Upper lobe of left lung (tissue), 6 donors: ENCODE measurements at regions not wholly inside any gene's neighbourhood (a gene's known extent, or its start where the extent isn't known, plus 50 kb on each side); places are given as distances from the start of the nearest gene placed in this dataset.

ENCODE experiments used
- ATAC-seq, 2 donors: fragments of 200-7000 bp; cut with Tn5 transposase; one replicate each; pipeline ENCODE4 v1.9.1; 2022; ENCODE audit warnings: mild to moderate bottlenecking in 2 of 2, moderate library complexity in 2 of 2; ENCODE audit not compliant: low FRiP score in 2 of 2
- DNase-seq, 2 donors: peaks; one replicate each; pipeline ENCODE4 v3.0.0-alpha.2; 2019 to 2020
- H3K27ac ChIP-seq, 4 donors: fragments of 200-600 bp; sonication (generic); one replicate each; pipeline ENCODE4 v1.5.1; 2016 to 2019
- H3K27me3 ChIP-seq, 4 donors: fragments of 200-600 bp; sonication (generic); one replicate each; pipeline ENCODE4 v1.5.1; 2017 to 2019
- H3K36me3 ChIP-seq, 4 donors: fragments of 200-600 bp; sonication (generic); one replicate each; pipeline ENCODE4 v1.5.1; 2016 to 2019
- H3K4me1 ChIP-seq, 4 donors: fragments of 200-600 bp; sonication (generic); one replicate each; pipeline ENCODE4 v1.5.1; 2018 to 2019
- H3K4me3 ChIP-seq, 4 donors: fragments of 200-600 bp; sonication (generic); one replicate each; pipeline ENCODE4 v1.5.1; 2017 to 2019; ENCODE audit warnings: mild to moderate bottlenecking in 2 of 4, moderate library complexity in 1 of 4
- H3K9me3 ChIP-seq, 4 donors: fragments of 200-600 bp; sonication (generic); one replicate each; pipeline ENCODE4 v1.5.1; 2018 to 2019
- CTCF ChIP-seq, 6 experiments: fragments of 450-650 bp in 4 of 6; fragments of 200-600 bp in 2 of 6; sonication (generic) in 2 of 6; IDR thresholded peaks; one replicate each; pipeline ENCODE4 v1.5.1; 2016 to 2019; ENCODE audit warnings: antibody characterized with exemption in 6 of 6
- EP300 ChIP-seq, 4 donors: sonication (generic); formaldehyde crosslinking; IDR thresholded peaks; one replicate each; pipeline ENCODE4 v1.5.1; 2017; ENCODE audit warnings: antibody characterized with exemption in 4 of 4, control low read depth in 2 of 4
- POLR2A ChIP-seq, 4 donors: fragments of 450-650 bp; IDR thresholded peaks; one replicate each; pipeline ENCODE4 v1.5.1; 2016 to 2017; ENCODE audit warnings: antibody characterized with exemption in 4 of 4, mild to moderate bottlenecking in 2 of 4
- POLR2AphosphoS5 ChIP-seq, 2 donors: sonication (generic); formaldehyde crosslinking; IDR thresholded peaks; one replicate each; pipeline ENCODE4 v1.5.1; 2017; ENCODE audit warnings: antibody characterized with exemption in 2 of 2
- WGBS, 2 donors: methylation state at CpG; one replicate each; pipeline ENCODE4 v1.1.5; 2017 to 2018; 5-methylcytosine and 5-hydroxymethylcytosine counted together
- donor health status: DM: no; HTN: no; CAD: no; lungs with moderate emphysema.
- donor health status: DM: no; HTN: yes; CAD: no; lungs with severe emphysema.

- no peaks in the 10 kb centered on the region for H3K4me1 ChIP-seq
- no peak overlapping the region for H3K27ac ChIP-seq
- no peak for TF ChIP-seq POLR2A (IDR thresholded peaks at IDR 0.05)
- TF ChIP-seq POLR2AphosphoS5 (IDR thresholded peaks at IDR 0.05) = no peak
- no peak for TF ChIP-seq EP300 (IDR thresholded peaks at IDR 0.05)
- no peak for TF ChIP-seq CTCF (IDR thresholded peaks at IDR 0.05)
- peaks cover 0 to 3% (median 0%) of the 10 kb centered on the region in 4 donors for H3K9me3 ChIP-seq
- H3K36me3 ChIP-seq = no peaks in the 10 kb centered on the region
- H3K4me3 ChIP-seq = no peak overlapping the region
- ATAC-seq (no peak), DNase-seq (no peak)
- no peaks in the 10 kb centered on the region for H3K27me3 ChIP-seq
- WGBS, 2 donors = 90 to 93% methylated on average over 6 of the region's 6 CpGs
Observed at GRCh38 chr1:58352476-58353092, 193.9 kb downstream of the OMA1 start.

GRCh38 chr1:58346036-58346355, 200.5 kb downstream of the OMA1 start:
- TF ChIP-seq EP300 (IDR thresholded peaks at IDR 0.05) (no peak), POLR2AphosphoS5 (IDR thresholded peaks at IDR 0.05) (no peak)
- Histone ChIP-seq H3K36me3 (no peaks in the 10 kb centered on the region), H3K4me3 (no peak overlapping the region), H3K4me1 (no peaks in the 10 kb centered on the region), H3K27ac (no peak overlapping the region), H3K27me3 (no peaks in the 10 kb centered on the region), H3K9me3 (peaks cover 0 to 3% (median 0%) of the 10 kb centered on the region in 4 donors)
- WGBS, 2 donors = 71 to 76% methylated on average over 7 of the region's 7 CpGs
- DNase-seq (no peak), ATAC-seq (no peak)

GRCh38 chr1:58345215-58346035, 201.1 kb downstream of the OMA1 start:
- H3K36me3 ChIP-seq = no peaks in the 10 kb centered on the region
- ATAC-seq (peak in 1 of 2 donors; percentile 53), DNase-seq (no peak)
- no peaks in the 10 kb centered on the region for H3K27me3 ChIP-seq
- 65 to 66% methylated on average over 5 of the region's 5 CpGs for WGBS, 2 donors
- H3K9me3 ChIP-seq = no peaks in the 10 kb centered on the region
- H3K4me1 ChIP-seq = no peaks in the 10 kb centered on the region
- H3K27ac ChIP-seq = no peak overlapping the region
- H3K4me3 ChIP-seq = no peak overlapping the region
- TF ChIP-seq CTCF (IDR thresholded peaks at IDR 0.05) (no peak), POLR2AphosphoS5 (IDR thresholded peaks at IDR 0.05) (no peak), POLR2A (IDR thresholded peaks at IDR 0.05) (no peak), EP300 (IDR thresholded peaks at IDR 0.05) (no peak)

- Histone ChIP-seq H3K4me1 (no peaks in the 10 kb centered on the region), H3K4me3 (no peak overlapping the region), H3K27ac (no peak overlapping the region), H3K9me3 (no peaks in the 10 kb centered on the region), H3K36me3 (no peaks in the 10 kb centered on the region), H3K27me3 (no peaks in the 10 kb centered on the region)
- ATAC-seq (no peak), DNase-seq (no peak)
- TF ChIP-seq EP300 (IDR thresholded peaks at IDR 0.05) (no peak), POLR2A (IDR thresholded peaks at IDR 0.05) (no peak), POLR2AphosphoS5 (IDR thresholded peaks at IDR 0.05) (no peak), CTCF (IDR thresholded peaks at IDR 0.05) (no peak)
- WGBS, 2 donors = 52 to 61% methylated on average over 4 of the region's 4 CpGs
Observed at GRCh38 chr1:58340185-58340584, 206.3 kb downstream of the OMA1 start.

GRCh38 chr1:58338081-58338480, 208.4 kb downstream of the OMA1 start:
- H3K4me1 ChIP-seq = no peaks in the 10 kb centered on the region
- H3K9me3 ChIP-seq = no peaks in the 10 kb centered on the region
- H3K27me3 ChIP-seq = no peaks in the 10 kb centered on the region
- no peak for TF ChIP-seq POLR2AphosphoS5 (IDR thresholded peaks at IDR 0.05)
- no peak for TF ChIP-seq POLR2A (IDR thresholded peaks at IDR 0.05)
- TF ChIP-seq EP300 (IDR thresholded peaks at IDR 0.05) = no peak
- no peak for TF ChIP-seq CTCF (IDR thresholded peaks at IDR 0.05)
- ATAC-seq = no peak
- DNase-seq = no peak
- 74 to 81% methylated on average over 1 of the region's 1 CpG for WGBS, 2 donors
- H3K27ac ChIP-seq = no peak overlapping the region
- H3K4me3 ChIP-seq = no peak overlapping the region
- no peaks in the 10 kb centered on the region for H3K36me3 ChIP-seq
